Endodermal cell (in vitro differentiated cells): ENCODE measurements at regions not wholly inside any gene's neighbourhood (a gene's known extent, or its start where the extent isn't known, plus 50 kb on each side); places are given as distances from the start of the nearest gene placed in this dataset.

Experiments
- DNase-seq: peaks from one replicate; pipeline ENCODE4 v3.0.0-alpha.2; 2017
- H3K27ac ChIP-seq: 2 replicates; pipeline ENCODE4 v1.5.1; 2013; ENCODE audit warnings: mild to moderate bottlenecking, low read depth, low read length, moderate library complexity
- H3K27me3 ChIP-seq: 2 replicates; pipeline ENCODE4 v1.6.1; 2013; ENCODE audit warnings: mild to moderate bottlenecking, low read length, moderate library complexity; ENCODE audit not compliant: insufficient read depth, control insufficient read depth, poor library complexity, severe bottlenecking
- H3K36me3 ChIP-seq: 2 replicates; pipeline ENCODE4 v1.7.0; 2013; ENCODE audit warnings: mild to moderate bottlenecking, low read length, moderate library complexity; ENCODE audit not compliant: control insufficient read depth, insufficient read depth
- H3K4me1 ChIP-seq: one replicate; pipeline ENCODE4 v1.7.0; 2013; ENCODE audit warnings: low read length; ENCODE audit not compliant: control insufficient read depth, insufficient read depth
- H3K4me3 ChIP-seq: 2 replicates; pipeline ENCODE4 v1.5.1; 2013; ENCODE audit warnings: mild to moderate bottlenecking, low read length, moderate library complexity
- H3K9ac ChIP-seq: 2 replicates; pipeline ENCODE4 v1.6.1; 2013; ENCODE audit warnings: mild to moderate bottlenecking, low read length, moderate library complexity; ENCODE audit not compliant: poor library complexity, severe bottlenecking; ENCODE audit errors: extremely low read depth
- H3K9me3 ChIP-seq: 2 replicates; pipeline ENCODE4 v1.6.1; 2013; ENCODE audit warnings: mild to moderate bottlenecking, low read length, moderate library complexity; ENCODE audit not compliant: control insufficient read depth
- H3K27ac Mint-ChIP-seq: 2 replicates; pipeline ENCODE4 v1.8.0; 2020; ENCODE audit warnings: mixed read lengths
- H3K27me3 Mint-ChIP-seq: 2 replicates; pipeline ENCODE4 v1.8.0; 2021; ENCODE audit warnings: mild to moderate bottlenecking, mixed read lengths; ENCODE audit not compliant: insufficient read depth
- H3K36me3 Mint-ChIP-seq: 2 replicates; pipeline ENCODE4 v1.8.0; 2020; ENCODE audit warnings: low read depth, mixed read lengths
- H3K4me1 Mint-ChIP-seq: 2 replicates; pipeline ENCODE4 v1.8.0; 2020; ENCODE audit warnings: mixed read lengths
- H3K4me3 Mint-ChIP-seq: 2 replicates; pipeline ENCODE4 v1.8.0; 2020; ENCODE audit warnings: mild to moderate bottlenecking, moderate library complexity, mixed read lengths
- H3K9me3 Mint-ChIP-seq: 2 replicates; pipeline ENCODE4 v1.8.0; 2020; ENCODE audit warnings: mild to moderate bottlenecking, mixed read lengths
- CTCF ChIP-seq: fragments of 200-600 bp; sonication (generic); conservative IDR thresholded peaks from 2 replicates; pipeline ENCODE4 v1.5.0; 2021; ENCODE audit warnings: antibody characterized with exemption, mild to moderate bottlenecking
- WGBS, 2 experiments: methylation state at CpG; one replicate each; pipeline versions ENCODE4 v1.1.5 to v1.1.7; 2013; ENCODE audit warnings: missing lambda C conversion rate in 2 of 2, mixed read lengths in 1 of 2; ENCODE audit not compliant: insufficient coverage in 1 of 2, insufficient read length in 1 of 2; 5-methylcytosine and 5-hydroxymethylcytosine counted together

DNA sequence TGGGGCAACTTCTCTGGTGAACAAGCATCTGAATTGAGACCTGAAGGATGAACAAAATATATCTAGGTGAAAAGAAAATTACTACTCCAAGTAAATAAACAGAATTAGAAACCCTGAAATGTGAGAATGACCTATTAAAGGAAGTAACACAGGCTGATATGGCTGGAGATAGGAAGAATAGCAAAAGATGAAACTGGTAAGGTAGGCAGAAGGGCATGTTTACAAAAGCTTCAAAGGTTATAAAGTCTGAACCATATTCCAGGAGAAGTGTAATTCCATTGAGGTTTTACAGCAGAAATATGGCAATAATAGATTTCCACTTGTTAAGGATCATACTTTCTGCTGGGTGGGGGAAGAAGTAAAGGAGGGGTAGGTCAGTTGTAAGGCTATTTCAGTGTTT is 452.0 kb downstream of the GBA3 start:
- H3K27ac Mint-ChIP-seq: no peak overlapping the region
- no peaks in the 10 kb centered on the region for H3K4me1 Mint-ChIP-seq
- TF ChIP-seq CTCF: no peak
- Histone ChIP-seq H3K4me3 (no peak overlapping the region), H3K36me3 (no peaks in the 10 kb centered on the region), H3K27ac (no peak overlapping the region), H3K9me3 (no peaks in the 10 kb centered on the region), H3K9ac (no peak overlapping the region), H3K4me1 (no peaks in the 10 kb centered on the region), H3K27me3 (peaks cover 20% of the 10 kb centered on the region)
- H3K36me3 Mint-ChIP-seq: no peaks in the 10 kb centered on the region
- DNase-seq: no peak
- H3K27me3 Mint-ChIP-seq: no peaks in the 10 kb centered on the region
- no peak overlapping the region for H3K4me3 Mint-ChIP-seq
- no peaks in the 10 kb centered on the region for H3K9me3 Mint-ChIP-seq

DNA sequence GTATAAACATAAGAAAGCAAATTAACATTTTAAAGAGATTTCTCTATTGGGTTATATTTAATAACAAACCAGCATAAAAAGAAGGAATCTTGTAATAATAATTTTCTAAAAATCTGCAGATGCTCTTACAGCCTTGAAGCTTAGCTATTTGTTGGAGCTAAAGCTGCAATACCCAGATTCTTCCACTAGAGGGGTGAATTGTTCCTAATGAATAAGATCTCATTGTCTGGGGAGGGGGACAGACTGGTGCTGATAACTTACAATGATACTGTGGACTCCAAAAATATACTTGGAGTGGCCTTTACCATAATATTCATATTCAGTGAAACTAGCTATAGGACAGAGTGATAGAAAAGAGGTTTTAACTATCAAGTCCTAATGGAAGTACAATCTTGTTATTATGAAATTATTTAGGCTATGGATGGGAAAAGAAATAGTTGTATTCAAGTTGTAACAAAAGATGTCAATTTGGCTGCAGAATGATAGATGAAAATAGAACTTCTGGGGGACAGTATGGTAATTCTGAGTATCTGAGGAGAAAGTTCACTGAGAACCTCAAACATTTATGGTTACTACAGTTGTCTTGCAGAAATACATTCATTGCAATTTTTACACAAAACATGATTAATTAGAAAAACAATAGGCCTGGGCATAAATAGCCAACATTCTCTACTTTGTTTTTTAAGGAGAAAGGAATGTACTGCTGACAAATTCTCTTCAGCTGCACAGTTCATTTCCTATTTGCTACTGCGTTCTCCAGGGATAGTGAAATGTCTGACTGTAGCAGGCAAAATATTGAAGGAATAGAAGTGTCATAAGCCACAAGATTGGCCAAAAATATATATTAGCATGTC is 443.3 kb downstream of the GBA3 start:
- Mint-ChIP-seq H3K4me3 (no peak overlapping the region), H3K9me3 (no peaks in the 10 kb centered on the region), H3K27ac (no peak overlapping the region), H3K27me3 (peaks cover 6% of the 10 kb centered on the region), H3K36me3 (no peaks in the 10 kb centered on the region), H3K4me1 (no peaks in the 10 kb centered on the region)
- peak; percentile 86 for TF ChIP-seq CTCF
- H3K27ac ChIP-seq: no peak overlapping the region
- DNase-seq: no peak
- no peaks in the 10 kb centered on the region for H3K4me1 ChIP-seq
- H3K9me3 ChIP-seq: no peaks in the 10 kb centered on the region
- no peak overlapping the region for H3K4me3 ChIP-seq
- no peaks in the 10 kb centered on the region for H3K36me3 ChIP-seq
- H3K27me3 ChIP-seq: peaks cover 39% of the 10 kb centered on the region
- no peak overlapping the region for H3K9ac ChIP-seq
- 86 to 96% methylated on average over 1 of the region's 1 CpG for WGBS, 2 experiments

- TF ChIP-seq CTCF: no peak
Observed at GRCh38 chr4:23134331-23134730, 441.6 kb downstream of the GBA3 start.

More at GRCh38 chr4:23134331-23134730, 441.6 kb downstream of the GBA3 start:
- H3K36me3 ChIP-seq: no peaks in the 10 kb centered on the region
- no peak overlapping the region for H3K9ac ChIP-seq
- peaks cover 22% of the 10 kb centered on the region for H3K27me3 ChIP-seq
- H3K27me3 Mint-ChIP-seq: peaks cover 6% of the 10 kb centered on the region
- no peak overlapping the region for H3K4me3 Mint-ChIP-seq
- WGBS, 2 experiments: 80 to 98% methylated on average over 1 to 2 of the region's 2 CpGs
- H3K9me3 ChIP-seq: no peaks in the 10 kb centered on the region
- no peak for DNase-seq
- no peaks in the 10 kb centered on the region for H3K9me3 Mint-ChIP-seq
- no peaks in the 10 kb centered on the region for H3K4me1 ChIP-seq
- H3K36me3 Mint-ChIP-seq: no peaks in the 10 kb centered on the region
- H3K27ac Mint-ChIP-seq: no peak overlapping the region
- H3K4me3 ChIP-seq: no peak overlapping the region
- H3K27ac ChIP-seq: no peak overlapping the region
- no peaks in the 10 kb centered on the region for H3K4me1 Mint-ChIP-seq
